ENCODE measurements at regions not wholly inside any gene's neighbourhood (a gene's known extent, or its start where the extent isn't known, plus 50 kb on each side); places are given as distances from the start of the nearest gene placed in this dataset.

DNA sequence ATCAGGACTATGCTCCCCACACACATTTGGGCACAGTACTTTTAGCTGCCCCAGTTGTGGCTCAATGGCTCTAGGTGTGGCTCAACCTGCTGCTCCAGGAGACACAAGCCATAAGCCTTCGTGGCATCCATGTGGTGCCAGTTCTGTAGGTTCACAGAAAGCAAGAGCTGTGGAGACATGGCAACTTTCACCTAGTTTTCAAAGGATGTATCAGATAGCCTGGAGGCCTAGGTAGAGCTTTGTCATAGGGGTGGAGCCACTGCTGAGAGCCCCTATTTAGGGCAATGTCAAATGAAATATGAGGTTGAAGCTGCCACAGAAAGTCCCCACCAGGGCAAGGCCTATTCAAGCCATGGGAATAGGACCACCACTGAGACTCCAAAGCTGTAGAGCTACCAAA, 210.5 kb downstream of the LMO4 start:
- Histone ChIP-seq H3K4ac (ENCODE audit: low read depth in 1 of 2, low read length in 2 of 2) (no peak overlapping the region), H2BK120ac (ENCODE audit: low read depth, low read length) (no peak overlapping the region), H3K79me1 (replicated peaks; ENCODE audit: low read length, poor library complexity, severe bottlenecking) (no peaks in the 10 kb centered on the region), H2BK12ac (ENCODE audit: low read length in 2 of 2) (no peak overlapping the region), H3K4me2 (ENCODE audit: low read length, poor library complexity, severe bottlenecking) (no peak overlapping the region), H3K14ac (ENCODE audit: low read length in 2 of 2) (no peak overlapping the region), H3K27ac (ENCODE audit: low read length, poor library complexity, severe bottlenecking) (no peak overlapping the region), H3K23ac (ENCODE audit: low read length in 2 of 2) (no peak overlapping the region), H3K18ac (ENCODE audit: low read depth in 1 of 2, low read length in 2 of 2) (no peak overlapping the region), H3K9me3 (ENCODE audit: control insufficient read depth, low read length) (peaks cover 36% of the 10 kb centered on the region), H2AK5ac (ENCODE audit: low read length, severe bottlenecking) (no peak overlapping the region), H3K4me3 (ENCODE audit: insufficient read depth in 1 of 2, low read depth in 1 of 2, low read length in 2 of 2) (no peak overlapping the region), H4K91ac (ENCODE audit: low read length) (no peak overlapping the region), H2BK15ac (ENCODE audit: low read depth, poor library complexity, severe bottlenecking) (no peak overlapping the region), H2BK5ac (ENCODE audit: low read depth, low read length, poor library complexity, severe bottlenecking) (no peak overlapping the region), H3K9ac (ENCODE audit: low read length) (no peak overlapping the region), H3K36me3 (ENCODE audit: control insufficient read depth in 1 of 2, insufficient read depth in 2 of 2, low read depth in 1 of 2, low read length in 2 of 2) (no peaks in the 10 kb centered on the region), H2AFZ (ENCODE audit: low read depth, low read length) (no peak overlapping the region), H3K27me3 (ENCODE audit: control insufficient read depth in 1 of 2, insufficient read depth in 1 of 2, low read length in 2 of 2) (no peaks in the 10 kb centered on the region), H4K8ac (ENCODE audit: low read length) (no peak overlapping the region), H3K4me1 (ENCODE audit: control insufficient read depth, insufficient read depth, low read depth, low read length) (no peaks in the 10 kb centered on the region)
- WGBS, result 45% methylated on average over 1 of the region's 1 CpG
- no peak for DNase-seq

DNA sequence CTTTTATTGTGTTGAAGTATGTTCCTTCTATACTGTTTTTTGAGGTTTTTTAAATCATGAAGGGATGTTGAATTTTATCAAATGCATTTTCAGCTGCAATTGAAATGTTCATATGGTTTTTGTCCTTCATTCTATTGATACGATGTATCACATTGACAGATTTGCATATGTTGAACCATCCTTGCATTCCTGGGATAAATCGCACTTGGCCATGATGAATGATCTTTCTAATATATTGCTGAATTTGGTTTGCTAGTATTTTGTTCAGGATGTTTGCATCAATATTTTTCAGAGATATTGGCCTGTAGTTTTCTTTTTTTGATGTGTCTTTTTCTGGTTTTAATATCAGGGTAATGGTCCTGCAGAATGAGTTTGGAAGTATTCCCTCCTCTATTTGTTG, 214.0 kb downstream of the LMO4 start:
- Histone ChIP-seq H2AFZ (ENCODE audit: low read depth, low read length) (no peak overlapping the region), H3K27ac (ENCODE audit: low read length, poor library complexity, severe bottlenecking) (no peak overlapping the region), H3K4ac (ENCODE audit: low read depth in 1 of 2, low read length in 2 of 2) (no peak overlapping the region), H3K4me2 (ENCODE audit: low read length, poor library complexity, severe bottlenecking) (no peak overlapping the region), H3K18ac (ENCODE audit: low read depth in 1 of 2, low read length in 2 of 2) (no peak overlapping the region), H2AK5ac (ENCODE audit: low read length, severe bottlenecking) (no peak overlapping the region), H2BK120ac (ENCODE audit: low read depth, low read length) (no peak overlapping the region), H3K9ac (ENCODE audit: low read length) (no peak overlapping the region), H2BK15ac (ENCODE audit: low read depth, poor library complexity, severe bottlenecking) (no peak overlapping the region), H4K91ac (ENCODE audit: low read length) (no peak overlapping the region), H2BK5ac (ENCODE audit: low read depth, low read length, poor library complexity, severe bottlenecking) (no peak overlapping the region), H4K8ac (ENCODE audit: low read length) (no peak overlapping the region), H2BK12ac (ENCODE audit: low read length in 2 of 2) (no peak overlapping the region), H3K79me1 (replicated peaks; ENCODE audit: low read length, poor library complexity, severe bottlenecking) (no peaks in the 10 kb centered on the region), H3K36me3 (ENCODE audit: control insufficient read depth in 1 of 2, insufficient read depth in 2 of 2, low read depth in 1 of 2, low read length in 2 of 2) (no peaks in the 10 kb centered on the region), H3K9me3 (ENCODE audit: control insufficient read depth, low read length) (peaks cover 47% of the 10 kb centered on the region), H3K4me3 (ENCODE audit: insufficient read depth in 1 of 2, low read depth in 1 of 2, low read length in 2 of 2) (no peak overlapping the region), H3K27me3 (ENCODE audit: control insufficient read depth in 1 of 2, insufficient read depth in 1 of 2, low read length in 2 of 2) (no peaks in the 10 kb centered on the region), H3K23ac (ENCODE audit: low read length in 2 of 2) (no peak overlapping the region), H3K4me1 (ENCODE audit: control insufficient read depth, insufficient read depth, low read depth, low read length) (no peaks in the 10 kb centered on the region), H3K14ac (ENCODE audit: low read length in 2 of 2) (no peak overlapping the region)
- 96% methylated on average over 2 of the region's 2 CpGs for WGBS
- DNase-seq, result no peak

DNA sequence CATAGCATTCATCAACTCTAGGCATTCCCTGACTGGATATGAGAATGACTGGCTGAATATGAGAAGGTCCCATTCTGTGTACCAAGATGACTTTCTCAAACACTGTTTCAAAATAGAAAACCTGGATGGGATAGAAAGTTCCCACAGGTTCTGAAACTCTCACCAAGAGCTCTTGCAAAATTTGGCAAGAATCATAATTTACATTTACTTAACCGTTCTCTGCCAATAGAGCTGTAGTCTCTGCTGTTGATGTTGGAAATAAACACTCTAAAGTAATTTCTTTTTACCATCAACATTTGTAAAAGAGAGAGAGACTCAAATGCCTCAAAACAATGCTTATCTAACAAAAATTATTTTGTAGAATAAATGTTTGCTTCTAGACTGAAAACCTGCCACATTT, 221.1 kb downstream of the LMO4 start:
- H4K8ac ChIP-seq (ENCODE audit: low read length), result no peak overlapping the region

DNA sequence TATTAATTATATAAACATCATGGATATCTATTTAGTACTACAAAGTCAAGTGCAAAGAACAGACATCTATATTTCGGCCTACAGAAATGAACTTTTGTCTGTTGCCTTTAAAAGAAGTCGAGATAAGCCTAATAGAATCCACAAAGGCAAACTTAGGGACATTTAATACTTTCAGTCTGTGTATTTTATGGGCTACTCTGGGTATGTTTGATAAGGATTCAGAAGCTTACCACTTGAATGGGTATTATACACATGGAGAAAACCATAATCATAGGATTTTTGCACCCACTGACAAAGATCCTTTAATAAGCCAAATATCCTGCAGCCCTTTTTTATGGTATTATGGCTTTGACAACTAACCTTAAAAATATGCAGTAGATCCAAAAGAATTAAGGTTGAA, 224.8 kb downstream of the LMO4 start:
- no peaks in the 10 kb centered on the region for H3K36me3 ChIP-seq (ENCODE audit: control insufficient read depth in 1 of 2, insufficient read depth in 2 of 2, low read depth in 1 of 2, low read length in 2 of 2)
- H3K4ac ChIP-seq (ENCODE audit: low read depth in 1 of 2, low read length in 2 of 2), result no peak overlapping the region
- H2BK120ac ChIP-seq (ENCODE audit: low read depth, low read length), result no peak overlapping the region
- H3K9me3 ChIP-seq (ENCODE audit: control insufficient read depth, low read length), result no peaks in the 10 kb centered on the region
- no peak overlapping the region for H3K18ac ChIP-seq (ENCODE audit: low read depth in 1 of 2, low read length in 2 of 2)
- H2BK5ac ChIP-seq (ENCODE audit: low read depth, low read length, poor library complexity, severe bottlenecking), result no peak overlapping the region
- H3K9ac ChIP-seq (ENCODE audit: low read length), result no peak overlapping the region
- no peak overlapping the region for H3K27ac ChIP-seq (ENCODE audit: low read length, poor library complexity, severe bottlenecking)
- H4K91ac ChIP-seq (ENCODE audit: low read length), result no peak overlapping the region
- no peak overlapping the region for H2BK15ac ChIP-seq (ENCODE audit: low read depth, poor library complexity, severe bottlenecking)
- no peak overlapping the region for H4K8ac ChIP-seq (ENCODE audit: low read length)
- H2AK5ac ChIP-seq (ENCODE audit: low read length, severe bottlenecking), result no peak overlapping the region
- no peak overlapping the region for H3K4me2 ChIP-seq (ENCODE audit: low read length, poor library complexity, severe bottlenecking)
- no peaks in the 10 kb centered on the region for H3K79me1 ChIP-seq (replicated peaks; ENCODE audit: low read length, poor library complexity, severe bottlenecking)
- no peak overlapping the region for H3K4me3 ChIP-seq (ENCODE audit: insufficient read depth in 1 of 2, low read depth in 1 of 2, low read length in 2 of 2)
- DNase-seq, result no peak
- H3K4me1 ChIP-seq (ENCODE audit: control insufficient read depth, insufficient read depth, low read depth, low read length), result no peaks in the 10 kb centered on the region
- WGBS, result no CpG with 5 or more reads among the region's 2 CpGs
- no peak overlapping the region for H2BK12ac ChIP-seq (ENCODE audit: low read length in 2 of 2)
- no peak overlapping the region for H3K14ac ChIP-seq (ENCODE audit: low read length in 2 of 2)
- H3K27me3 ChIP-seq (ENCODE audit: control insufficient read depth in 1 of 2, insufficient read depth in 1 of 2, low read length in 2 of 2), result no peaks in the 10 kb centered on the region
- H3K23ac ChIP-seq (ENCODE audit: low read length in 2 of 2), result no peak overlapping the region
- H2AFZ ChIP-seq (ENCODE audit: low read depth, low read length), result no peak overlapping the region

More for the DNA sequence above, 221.1 kb downstream of the LMO4 start:
- peaks cover 12% of the 10 kb centered on the region for H3K9me3 ChIP-seq (ENCODE audit: control insufficient read depth, low read length)
- H3K4ac ChIP-seq (ENCODE audit: low read depth in 1 of 2, low read length in 2 of 2), result no peak overlapping the region
- no peak overlapping the region for H2BK120ac ChIP-seq (ENCODE audit: low read depth, low read length)
- H2AFZ ChIP-seq (ENCODE audit: low read depth, low read length), result no peak overlapping the region
- H2BK12ac ChIP-seq (ENCODE audit: low read length in 2 of 2), result no peak overlapping the region
- no peak overlapping the region for H2BK15ac ChIP-seq (ENCODE audit: low read depth, poor library complexity, severe bottlenecking)
- H4K91ac ChIP-seq (ENCODE audit: low read length), result no peak overlapping the region
- no peak for DNase-seq
- no peak overlapping the region for H3K14ac ChIP-seq (ENCODE audit: low read length in 2 of 2)
- no peak overlapping the region for H3K4me3 ChIP-seq (ENCODE audit: insufficient read depth in 1 of 2, low read depth in 1 of 2, low read length in 2 of 2)
- H3K23ac ChIP-seq (ENCODE audit: low read length in 2 of 2), result no peak overlapping the region
- H2AK5ac ChIP-seq (ENCODE audit: low read length, severe bottlenecking), result no peak overlapping the region
- H3K36me3 ChIP-seq (ENCODE audit: control insufficient read depth in 1 of 2, insufficient read depth in 2 of 2, low read depth in 1 of 2, low read length in 2 of 2), result no peaks in the 10 kb centered on the region
- H3K18ac ChIP-seq (ENCODE audit: low read depth in 1 of 2, low read length in 2 of 2), result no peak overlapping the region
- H3K4me2 ChIP-seq (ENCODE audit: low read length, poor library complexity, severe bottlenecking), result no peak overlapping the region
- H3K9ac ChIP-seq (ENCODE audit: low read length), result no peak overlapping the region
- no CpG with 5 or more reads among the region's 1 CpG for WGBS
- H3K27ac ChIP-seq (ENCODE audit: low read length, poor library complexity, severe bottlenecking), result no peak overlapping the region
- H2BK5ac ChIP-seq (ENCODE audit: low read depth, low read length, poor library complexity, severe bottlenecking), result no peak overlapping the region
- H3K27me3 ChIP-seq (ENCODE audit: control insufficient read depth in 1 of 2, insufficient read depth in 1 of 2, low read length in 2 of 2), result no peaks in the 10 kb centered on the region
- no peaks in the 10 kb centered on the region for H3K4me1 ChIP-seq (ENCODE audit: control insufficient read depth, insufficient read depth, low read depth, low read length)
- no peaks in the 10 kb centered on the region for H3K79me1 ChIP-seq (replicated peaks; ENCODE audit: low read length, poor library complexity, severe bottlenecking)
